Neural cell (in vitro differentiated cells): ENCODE measurements at regions not wholly inside any gene's neighbourhood (a gene's known extent, or its start where the extent isn't known, plus 50 kb on each side); places are given as distances from the start of the nearest gene placed in this dataset.

Source experiments
- EP300 ChIP-seq: fragments of 450-650 bp; conservative IDR thresholded peaks from 2 replicates; pipeline ENCODE4 v1.6.1; 2014; ENCODE audit warnings: antibody characterized with exemption, mild to moderate bottlenecking, moderate library complexity; ENCODE audit not compliant: poor library complexity, severe bottlenecking
- REST ChIP-seq: IDR thresholded peaks from 2 replicates; pipeline ENCODE4 v1.6.1; 2012; ENCODE audit warnings: borderline replicate concordance

GRCh38 chr7:33764752-33765451, 140.4 kb upstream of the BMPER start:
- TF ChIP-seq REST (no peak), EP300 (no peak)
